Body of pancreas (tissue), 4 donors: ENCODE measurements at regions not wholly inside any gene's neighbourhood (a gene's known extent, or its start where the extent isn't known, plus 50 kb on each side); places are given as distances from the start of the nearest gene placed in this dataset.

ENCODE experiments used
- POLR2A ChIP-seq, 3 donors: fragments of 450-650 bp; IDR thresholded peaks; one replicate each; pipeline ENCODE4 v1.6.1; 2016; ENCODE audit warnings: antibody characterized with exemption in 3 of 3, mild to moderate bottlenecking in 2 of 3
- TF ChIP-seq, protein P1 (sequence below), 7 experiments: fragments of 450-650 bp in 4 of 7; fragments of 200-600 bp in 3 of 7; sonication (generic) in 3 of 7; IDR thresholded peaks; one replicate each; pipeline ENCODE4 v1.5.1; 2016 to 2019; ENCODE audit warnings: antibody characterized with exemption in 7 of 7

DNA sequence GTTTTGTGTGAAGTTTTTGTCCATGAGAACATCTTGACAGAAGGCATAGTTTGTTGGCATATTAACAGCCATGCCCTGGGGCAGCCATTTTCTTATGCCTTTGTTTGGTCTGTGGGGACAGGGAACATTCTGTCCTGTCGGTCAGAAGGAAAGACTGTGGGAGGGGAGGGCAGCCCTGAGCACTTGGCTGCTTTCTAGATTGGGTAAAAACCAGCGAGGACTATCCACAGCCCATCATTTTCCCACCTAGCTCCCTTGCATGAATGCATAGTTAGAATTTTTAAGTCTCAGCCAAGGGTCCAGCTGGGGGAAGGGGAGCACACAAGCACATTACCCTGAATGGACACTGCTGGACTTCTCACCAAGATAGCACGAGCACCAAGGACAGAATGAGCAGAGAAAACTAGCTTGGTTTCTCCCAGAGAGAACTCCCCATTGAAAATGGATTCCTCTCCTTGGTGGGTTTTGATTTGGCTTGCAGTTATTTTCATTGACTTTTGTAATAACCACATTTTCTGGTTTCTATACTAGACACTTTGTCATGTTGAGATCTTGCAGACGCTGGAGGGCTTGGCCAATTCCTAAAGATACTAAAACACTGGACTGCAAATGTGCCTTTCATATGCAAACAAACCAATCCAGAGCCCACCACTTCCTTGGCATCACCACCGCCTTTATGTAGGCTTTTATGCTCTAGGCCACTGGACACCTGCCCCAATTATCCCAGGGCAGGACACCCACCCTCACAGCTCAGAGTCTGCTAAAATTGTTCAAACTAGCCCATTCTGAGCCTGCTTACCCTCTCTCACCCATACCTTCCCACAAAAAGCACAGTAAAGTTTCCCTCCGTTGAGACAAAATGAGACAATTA lies 129.9 kb downstream of the BOD1 start:
- TF ChIP-seq, protein P1, sequence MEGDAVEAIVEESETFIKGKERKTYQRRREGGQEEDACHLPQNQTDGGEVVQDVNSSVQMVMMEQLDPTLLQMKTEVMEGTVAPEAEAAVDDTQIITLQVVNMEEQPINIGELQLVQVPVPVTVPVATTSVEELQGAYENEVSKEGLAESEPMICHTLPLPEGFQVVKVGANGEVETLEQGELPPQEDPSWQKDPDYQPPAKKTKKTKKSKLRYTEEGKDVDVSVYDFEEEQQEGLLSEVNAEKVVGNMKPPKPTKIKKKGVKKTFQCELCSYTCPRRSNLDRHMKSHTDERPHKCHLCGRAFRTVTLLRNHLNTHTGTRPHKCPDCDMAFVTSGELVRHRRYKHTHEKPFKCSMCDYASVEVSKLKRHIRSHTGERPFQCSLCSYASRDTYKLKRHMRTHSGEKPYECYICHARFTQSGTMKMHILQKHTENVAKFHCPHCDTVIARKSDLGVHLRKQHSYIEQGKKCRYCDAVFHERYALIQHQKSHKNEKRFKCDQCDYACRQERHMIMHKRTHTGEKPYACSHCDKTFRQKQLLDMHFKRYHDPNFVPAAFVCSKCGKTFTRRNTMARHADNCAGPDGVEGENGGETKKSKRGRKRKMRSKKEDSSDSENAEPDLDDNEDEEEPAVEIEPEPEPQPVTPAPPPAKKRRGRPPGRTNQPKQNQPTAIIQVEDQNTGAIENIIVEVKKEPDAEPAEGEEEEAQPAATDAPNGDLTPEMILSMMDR (IDR thresholded peaks at IDR 0.05), result no peak
- no peak for TF ChIP-seq POLR2A (IDR thresholded peaks at IDR 0.05)
